ENCODE measurements at regions not wholly inside any gene's neighbourhood (a gene's known extent, or its start where the extent isn't known, plus 50 kb on each side); places are given as distances from the start of the nearest gene placed in this dataset.
A peak's percentile ranks its signal among the peaks of the same experiment; 100 is the strongest.

DNA sequence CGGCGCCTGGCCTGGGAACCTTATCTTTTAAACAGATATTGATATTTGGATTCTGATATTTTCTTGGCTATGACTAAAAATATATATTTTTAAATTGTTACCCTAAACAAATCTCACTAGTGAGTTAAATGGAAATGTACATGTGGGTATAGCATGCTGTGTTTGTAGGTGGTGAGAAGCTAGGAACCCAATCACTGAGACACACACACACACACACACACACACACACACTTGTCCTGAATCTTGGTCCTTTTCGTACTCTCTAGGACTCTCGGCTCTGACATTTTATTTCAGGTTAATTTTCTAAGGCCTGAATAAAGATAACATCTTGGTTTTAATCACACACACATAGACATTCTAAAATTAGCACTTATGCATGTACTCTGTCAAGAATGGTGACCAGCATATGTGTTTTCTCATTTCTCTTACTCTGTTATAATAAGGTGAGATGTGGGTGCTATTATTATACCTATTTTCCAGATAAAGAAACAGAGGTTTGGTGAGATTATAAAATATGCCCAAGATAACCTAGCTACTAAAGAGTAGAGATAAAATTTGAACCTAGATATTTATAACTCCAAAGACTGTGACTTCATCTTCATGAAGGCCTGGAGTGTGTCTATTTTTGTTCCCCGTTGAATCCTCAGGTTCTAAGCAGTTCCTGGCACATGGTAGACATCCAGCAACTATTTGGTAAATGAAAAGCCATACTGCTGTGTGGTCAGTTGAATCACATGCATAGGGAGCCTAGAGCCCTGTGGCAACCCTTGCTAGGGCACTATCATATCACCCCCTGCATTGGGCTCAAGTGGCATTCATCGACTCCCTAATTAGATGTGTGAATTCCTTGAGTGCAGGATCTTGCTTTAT lies 85.0 kb upstream of the RAB3GAP2 start:
- TF ChIP-seq, protein P1, sequence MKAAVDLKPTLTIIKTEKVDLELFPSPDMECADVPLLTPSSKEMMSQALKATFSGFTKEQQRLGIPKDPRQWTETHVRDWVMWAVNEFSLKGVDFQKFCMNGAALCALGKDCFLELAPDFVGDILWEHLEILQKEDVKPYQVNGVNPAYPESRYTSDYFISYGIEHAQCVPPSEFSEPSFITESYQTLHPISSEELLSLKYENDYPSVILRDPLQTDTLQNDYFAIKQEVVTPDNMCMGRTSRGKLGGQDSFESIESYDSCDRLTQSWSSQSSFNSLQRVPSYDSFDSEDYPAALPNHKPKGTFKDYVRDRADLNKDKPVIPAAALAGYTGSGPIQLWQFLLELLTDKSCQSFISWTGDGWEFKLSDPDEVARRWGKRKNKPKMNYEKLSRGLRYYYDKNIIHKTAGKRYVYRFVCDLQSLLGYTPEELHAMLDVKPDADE (IDR thresholded peaks at IDR 0.05): no peak
- no peak for TF ChIP-seq POLR2AphosphoS5 (IDR thresholded peaks at IDR 0.05; ENCODE audit: low read depth)
- H3K4me1 Mint-ChIP-seq: peaks cover 4% of the 10 kb centered on the region; the same call in 2 of the 3 replicates
- H3K27ac ChIP-seq (ENCODE audit: low read depth): no peak overlapping the region

DNA sequence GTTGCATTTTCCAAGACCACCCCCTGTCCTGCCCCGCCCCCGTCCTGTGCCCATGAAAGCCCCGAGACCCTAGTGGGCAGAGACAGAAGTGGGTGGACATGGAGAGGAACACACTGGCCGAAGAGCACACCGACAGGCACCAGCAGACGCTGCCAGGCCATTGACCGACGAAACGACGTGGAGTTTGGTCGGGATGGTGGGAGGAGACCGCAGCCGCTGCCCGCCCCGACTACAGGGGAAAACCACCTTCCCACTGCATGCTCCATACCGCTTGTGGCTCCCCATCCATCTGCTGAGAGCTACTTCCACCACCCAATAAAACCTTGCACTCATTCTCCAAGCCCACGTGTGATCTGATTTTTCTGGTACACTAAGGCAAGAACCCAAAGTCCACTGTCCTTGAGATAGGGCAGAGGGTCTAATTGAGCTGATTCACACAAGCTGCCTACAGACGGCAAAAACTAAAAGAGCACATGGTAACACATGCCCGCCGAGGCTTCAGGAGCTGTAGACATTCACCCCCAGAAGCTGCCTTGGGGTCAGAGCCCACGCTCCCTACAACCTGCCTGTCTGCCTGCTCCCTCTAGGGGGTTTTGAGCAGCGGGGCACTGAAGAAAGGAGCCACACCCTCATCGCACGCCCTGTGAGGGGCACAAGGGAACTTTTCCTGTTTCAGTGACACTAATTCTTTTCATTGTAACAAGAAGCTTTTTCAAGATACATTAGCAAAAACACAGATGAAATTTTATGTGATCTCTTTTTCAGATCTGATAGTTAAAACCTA lies 81.2 kb upstream of the RAB3GAP2 start:
- ATAC-seq: peak; percentile 99
- Histone ChIP-seq H3K27ac (ENCODE audit: low read depth) (no peak overlapping the region), H3K4me1 (ENCODE audit: insufficient read depth) (peaks cover 11% of the 10 kb centered on the region), H3F3A (replicated peaks; ENCODE audit: low read depth) (no peaks in the 10 kb centered on the region), H3K4me2 (no peak overlapping the region), H3K27me3 (ENCODE audit: insufficient read depth) (no peaks in the 10 kb centered on the region), H4K20me1 (replicated peaks; ENCODE audit: insufficient read depth) (no peaks in the 10 kb centered on the region), H3K4me3 (no peak overlapping the region), H3K36me3 (ENCODE audit: insufficient read depth) (no peaks in the 10 kb centered on the region), H3K79me2 (replicated peaks; ENCODE audit: insufficient read depth) (no peaks in the 10 kb centered on the region), H3K9me2 (ENCODE audit: insufficient read depth) (no peaks in the 10 kb centered on the region), H2AFZ (peak overlapping the region; percentile 97)
- no peaks in the 10 kb centered on the region for H3K9me3 Mint-ChIP-seq
- H3K4me1 Mint-ChIP-seq: peaks cover 17% of the 10 kb centered on the region
- TF ChIP-seq NANOG (IDR thresholded peaks at IDR 0.05; ENCODE audit: borderline replicate concordance): no peak
- no peak for TF ChIP-seq POLR2AphosphoS5 (IDR thresholded peaks at IDR 0.05; ENCODE audit: low read depth)
- TF ChIP-seq, protein P2, sequence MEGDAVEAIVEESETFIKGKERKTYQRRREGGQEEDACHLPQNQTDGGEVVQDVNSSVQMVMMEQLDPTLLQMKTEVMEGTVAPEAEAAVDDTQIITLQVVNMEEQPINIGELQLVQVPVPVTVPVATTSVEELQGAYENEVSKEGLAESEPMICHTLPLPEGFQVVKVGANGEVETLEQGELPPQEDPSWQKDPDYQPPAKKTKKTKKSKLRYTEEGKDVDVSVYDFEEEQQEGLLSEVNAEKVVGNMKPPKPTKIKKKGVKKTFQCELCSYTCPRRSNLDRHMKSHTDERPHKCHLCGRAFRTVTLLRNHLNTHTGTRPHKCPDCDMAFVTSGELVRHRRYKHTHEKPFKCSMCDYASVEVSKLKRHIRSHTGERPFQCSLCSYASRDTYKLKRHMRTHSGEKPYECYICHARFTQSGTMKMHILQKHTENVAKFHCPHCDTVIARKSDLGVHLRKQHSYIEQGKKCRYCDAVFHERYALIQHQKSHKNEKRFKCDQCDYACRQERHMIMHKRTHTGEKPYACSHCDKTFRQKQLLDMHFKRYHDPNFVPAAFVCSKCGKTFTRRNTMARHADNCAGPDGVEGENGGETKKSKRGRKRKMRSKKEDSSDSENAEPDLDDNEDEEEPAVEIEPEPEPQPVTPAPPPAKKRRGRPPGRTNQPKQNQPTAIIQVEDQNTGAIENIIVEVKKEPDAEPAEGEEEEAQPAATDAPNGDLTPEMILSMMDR (conservative IDR thresholded peaks at IDR 0.05; ENCODE audit: low read depth in 2 of 2): peak; percentile 51 to 53
- TF ChIP-seq, protein P3, sequence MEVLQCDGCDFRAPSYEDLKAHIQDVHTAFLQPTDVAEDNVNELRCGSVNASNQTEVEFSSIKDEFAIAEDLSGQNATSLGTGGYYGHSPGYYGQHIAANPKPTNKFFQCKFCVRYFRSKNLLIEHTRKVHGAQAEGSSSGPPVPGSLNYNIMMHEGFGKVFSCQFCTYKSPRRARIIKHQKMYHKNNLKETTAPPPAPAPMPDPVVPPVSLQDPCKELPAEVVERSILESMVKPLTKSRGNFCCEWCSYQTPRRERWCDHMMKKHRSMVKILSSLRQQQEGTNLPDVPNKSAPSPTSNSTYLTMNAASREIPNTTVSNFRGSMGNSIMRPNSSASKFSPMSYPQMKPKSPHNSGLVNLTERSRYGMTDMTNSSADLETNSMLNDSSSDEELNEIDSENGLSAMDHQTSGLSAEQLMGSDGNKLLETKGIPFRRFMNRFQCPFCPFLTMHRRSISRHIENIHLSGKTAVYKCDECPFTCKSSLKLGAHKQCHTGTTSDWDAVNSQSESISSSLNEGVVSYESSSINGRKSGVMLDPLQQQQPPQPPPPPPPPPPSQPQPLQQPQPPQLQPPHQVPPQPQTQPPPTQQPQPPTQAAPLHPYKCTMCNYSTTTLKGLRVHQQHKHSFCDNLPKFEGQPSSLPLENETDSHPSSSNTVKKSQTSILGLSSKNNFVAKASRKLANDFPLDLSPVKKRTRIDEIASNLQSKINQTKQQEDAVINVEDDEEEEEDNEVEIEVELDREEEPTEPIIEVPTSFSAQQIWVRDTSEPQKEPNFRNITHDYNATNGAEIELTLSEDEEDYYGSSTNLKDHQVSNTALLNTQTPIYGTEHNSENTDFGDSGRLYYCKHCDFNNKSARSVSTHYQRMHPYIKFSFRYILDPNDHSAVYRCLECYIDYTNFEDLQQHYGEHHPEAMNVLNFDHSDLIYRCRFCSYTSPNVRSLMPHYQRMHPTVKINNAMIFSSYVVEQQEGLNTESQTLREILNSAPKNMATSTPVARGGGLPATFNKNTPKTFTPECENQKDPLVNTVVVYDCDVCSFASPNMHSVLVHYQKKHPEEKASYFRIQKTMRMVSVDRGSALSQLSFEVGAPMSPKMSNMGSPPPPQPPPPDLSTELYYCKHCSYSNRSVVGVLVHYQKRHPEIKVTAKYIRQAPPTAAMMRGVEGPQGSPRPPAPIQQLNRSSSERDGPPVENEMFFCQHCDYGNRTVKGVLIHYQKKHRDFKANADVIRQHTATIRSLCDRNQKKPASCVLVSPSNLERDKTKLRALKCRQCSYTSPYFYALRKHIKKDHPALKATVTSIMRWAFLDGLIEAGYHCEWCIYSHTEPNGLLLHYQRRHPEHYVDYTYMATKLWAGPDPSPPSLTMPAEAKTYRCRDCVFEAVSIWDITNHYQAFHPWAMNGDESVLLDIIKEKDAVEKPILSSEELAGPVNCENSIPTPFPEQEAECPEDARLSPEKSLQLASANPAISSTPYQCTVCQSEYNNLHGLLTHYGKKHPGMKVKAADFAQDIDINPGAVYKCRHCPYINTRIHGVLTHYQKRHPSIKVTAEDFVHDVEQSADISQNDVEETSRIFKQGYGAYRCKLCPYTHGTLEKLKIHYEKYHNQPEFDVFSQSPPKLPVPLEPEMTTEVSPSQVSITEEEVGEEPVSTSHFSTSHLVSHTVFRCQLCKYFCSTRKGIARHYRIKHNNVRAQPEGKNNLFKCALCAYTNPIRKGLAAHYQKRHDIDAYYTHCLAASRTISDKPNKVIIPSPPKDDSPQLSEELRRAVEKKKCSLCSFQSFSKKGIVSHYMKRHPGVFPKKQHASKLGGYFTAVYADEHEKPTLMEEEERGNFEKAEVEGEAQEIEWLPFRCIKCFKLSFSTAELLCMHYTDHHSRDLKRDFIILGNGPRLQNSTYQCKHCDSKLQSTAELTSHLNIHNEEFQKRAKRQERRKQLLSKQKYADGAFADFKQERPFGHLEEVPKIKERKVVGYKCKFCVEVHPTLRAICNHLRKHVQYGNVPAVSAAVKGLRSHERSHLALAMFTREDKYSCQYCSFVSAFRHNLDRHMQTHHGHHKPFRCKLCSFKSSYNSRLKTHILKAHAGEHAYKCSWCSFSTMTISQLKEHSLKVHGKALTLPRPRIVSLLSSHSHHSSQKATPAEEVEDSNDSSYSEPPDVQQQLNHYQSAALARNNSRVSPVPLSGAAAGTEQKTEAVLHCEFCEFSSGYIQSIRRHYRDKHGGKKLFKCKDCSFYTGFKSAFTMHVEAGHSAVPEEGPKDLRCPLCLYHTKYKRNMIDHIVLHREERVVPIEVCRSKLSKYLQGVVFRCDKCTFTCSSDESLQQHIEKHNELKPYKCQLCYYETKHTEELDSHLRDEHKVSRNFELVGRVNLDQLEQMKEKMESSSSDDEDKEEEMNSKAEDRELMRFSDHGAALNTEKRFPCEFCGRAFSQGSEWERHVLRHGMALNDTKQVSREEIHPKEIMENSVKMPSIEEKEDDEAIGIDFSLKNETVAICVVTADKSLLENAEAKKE (CRISPR knock-in tag; IDR thresholded peaks at IDR 0.05): 0 out of 2 replicates have a peak, but pooled peaks have one; percentile 17
- no peak overlapping the region for H3K4me3 Mint-ChIP-seq
- H3K36me3 Mint-ChIP-seq (ENCODE audit: low read depth): no peaks in the 10 kb centered on the region
- H3K27ac Mint-ChIP-seq: no peak overlapping the region
- peak; percentile 81 for DNase-seq (ENCODE audit: low spot score)
- H3K27me3 Mint-ChIP-seq (ENCODE audit: insufficient read depth, low read depth, poor library complexity): peaks cover 3% of the 10 kb centered on the region

More for the DNA sequence above, 85.0 kb upstream of the RAB3GAP2 start:
- no peaks in the 10 kb centered on the region for H3K79me2 ChIP-seq (replicated peaks; ENCODE audit: insufficient read depth)
- Mint-ChIP-seq H3K36me3 (ENCODE audit: low read depth) (no peaks in the 10 kb centered on the region), H3K27ac (no peak overlapping the region), H3K9me3 (no peaks in the 10 kb centered on the region), H3K27me3 (ENCODE audit: insufficient read depth, low read depth, poor library complexity) (peaks cover 3% of the 10 kb centered on the region), H3K4me3 (no peak overlapping the region)
- ATAC-seq (no peak), DNase-seq (ENCODE audit: low spot score) (no peak)
- H3F3A ChIP-seq (replicated peaks; ENCODE audit: low read depth): no peaks in the 10 kb centered on the region
- 0 out of 2 replicates have a peak, but pooled peaks cover 3% of the 10 kb centered on the region for H3K9me2 ChIP-seq (ENCODE audit: insufficient read depth)
- H2AFZ ChIP-seq: no peak overlapping the region
- H4K20me1 ChIP-seq (replicated peaks; ENCODE audit: insufficient read depth): no peaks in the 10 kb centered on the region
- H3K4me2 ChIP-seq: no peak overlapping the region
- no peaks in the 10 kb centered on the region for H3K36me3 ChIP-seq (ENCODE audit: insufficient read depth)
- peaks cover 6% of the 10 kb centered on the region; the same call in 1 of the 2 replicates for H3K4me1 ChIP-seq (ENCODE audit: insufficient read depth)
- no peak overlapping the region for H3K4me3 ChIP-seq
- H3K27me3 ChIP-seq (ENCODE audit: insufficient read depth): no peaks in the 10 kb centered on the region

All from GM23338 (cell line).